WTC11 (cell line): ENCODE measurements at regions not wholly inside any gene's neighbourhood (a gene's known extent, or its start where the extent isn't known, plus 50 kb on each side); places are given as distances from the start of the nearest gene placed in this dataset.

Experiments
- ATAC-seq: fragments of 200-7000 bp; cut with Tn5 transposase; 2 replicates; pipeline ENCODE4 v1.10.0; 2021; ENCODE audit warnings: mild to moderate bottlenecking, moderate library complexity
- CTCF ChIA-PET: fragments of 300-600 bp; sonication (Branson Sonifier 250); formaldehyde crosslinking; loops from one replicate; lab custom pipeline; 2021; ENCODE audit warnings: antibody characterized with exemption; lab: Charles Lee
- POLR2A ChIA-PET: fragments of 350-600 bp; sonication (Branson Sonifier 250); formaldehyde crosslinking; loops from one replicate; lab custom pipeline; 2021; ENCODE audit warnings: antibody characterized with exemption; lab: Charles Lee
- DNase-seq: peaks from one replicate; pipeline ENCODE4 v3.0.0; 2021; ENCODE audit warnings: low spot score
- H3K27ac Mint-ChIP-seq: 2 replicates; pipeline ENCODE4 v1.8.0; 2021; ENCODE audit warnings: mixed read lengths
- H3K27me3 Mint-ChIP-seq: 2 replicates; pipeline ENCODE4 v1.8.0; 2021; ENCODE audit warnings: low read depth, mild to moderate bottlenecking, moderate library complexity, mixed read lengths
- H3K36me3 Mint-ChIP-seq: 2 replicates; pipeline ENCODE4 v1.8.0; 2021; ENCODE audit warnings: mixed read lengths
- H3K4me1 Mint-ChIP-seq: 2 replicates; pipeline ENCODE4 v1.8.0; 2022; ENCODE audit warnings: mixed read lengths
- H3K4me3 Mint-ChIP-seq: 2 replicates; pipeline ENCODE4 v1.8.0; 2021; ENCODE audit warnings: mild to moderate bottlenecking, moderate library complexity, mixed read lengths
- H3K9me3 Mint-ChIP-seq: 2 replicates; pipeline ENCODE4 v1.8.0; 2021; ENCODE audit warnings: mixed read lengths
- ATF1 ChIP-seq: sonication (generic); formaldehyde crosslinking; IDR thresholded peaks from 2 replicates; pipeline ENCODE4 v1.8.1; 2023; ENCODE audit warnings: mild to moderate bottlenecking, moderate library complexity, missing genetic modification reagents
- CREB1 ChIP-seq: sonication (generic); formaldehyde crosslinking; IDR thresholded peaks from 2 replicates; pipeline ENCODE4 v1.8.0; 2023; ENCODE audit warnings: mild to moderate bottlenecking, missing genetic modification reagents
- CREM ChIP-seq: sonication (generic); formaldehyde crosslinking; IDR thresholded peaks from 2 replicates; pipeline ENCODE4 v1.8.1; 2022; ENCODE audit warnings: mild to moderate bottlenecking, missing genetic modification reagents, moderate library complexity
- ESRRA ChIP-seq: sonication (generic); formaldehyde crosslinking; IDR thresholded peaks from 2 replicates; pipeline ENCODE4 v1.8.1; 2022; ENCODE audit warnings: mild to moderate bottlenecking, missing genetic modification reagents, borderline replicate concordance
- ETV6 ChIP-seq: sonication (generic); formaldehyde crosslinking; IDR thresholded peaks from 2 replicates; pipeline ENCODE4 v1.8.1; 2022; ENCODE audit warnings: mild to moderate bottlenecking, missing genetic modification reagents
- FOXP1 ChIP-seq: sonication (generic); formaldehyde crosslinking; IDR thresholded peaks from 2 replicates; pipeline ENCODE4 v1.8.0; 2022; ENCODE audit warnings: missing genetic modification reagents, mild to moderate bottlenecking, moderate library complexity, borderline replicate concordance
- GRHL2 ChIP-seq: fragments of 250-450 bp; sonication (Bioruptor Pico); IDR thresholded peaks from 2 replicates; pipeline ENCODE4 v1.8.0; 2022; ENCODE audit warnings: mild to moderate bottlenecking, moderate library complexity; ENCODE audit not compliant: insufficient replicate concordance, severe bottlenecking
- IRF2 ChIP-seq: sonication (generic); formaldehyde crosslinking; IDR thresholded peaks from 2 replicates; pipeline ENCODE4 v1.8.0; 2022; ENCODE audit warnings: low read depth, missing genetic modification reagents, borderline replicate concordance
- KAT7 ChIP-seq: sonication (generic); formaldehyde crosslinking; IDR thresholded peaks from 2 replicates; pipeline ENCODE4 v1.8.1; 2023; ENCODE audit warnings: missing genetic modification reagents, mild to moderate bottlenecking, borderline replicate concordance
- NFATC4 ChIP-seq: fragments of 250-450 bp; sonication (Bioruptor Pico); IDR thresholded peaks from 2 replicates; pipeline ENCODE4 v1.9.0; 2021; ENCODE audit warnings: mild to moderate bottlenecking
- NR1H2 ChIP-seq: sonication (generic); formaldehyde crosslinking; IDR thresholded peaks from 2 replicates; pipeline ENCODE4 v1.9.0; 2021; ENCODE audit warnings: mild to moderate bottlenecking, moderate library complexity, missing genetic modification reagents
- NR3C1 ChIP-seq: sonication (generic); formaldehyde crosslinking; conservative IDR thresholded peaks from 2 replicates; pipeline ENCODE4 v1.8.1; 2023; ENCODE audit warnings: low read depth, mild to moderate bottlenecking, missing genetic modification reagents
- RORB ChIP-seq: fragments of 250-450 bp; sonication (Bioruptor Pico); IDR thresholded peaks from 2 replicates; pipeline ENCODE4 v1.9.0; 2021; ENCODE audit warnings: mild to moderate bottlenecking
- SOX15 ChIP-seq: fragments of 250-450 bp; sonication (Bioruptor Pico); IDR thresholded peaks from 2 replicates; pipeline ENCODE4 v1.9.0; 2021; ENCODE audit warnings: mild to moderate bottlenecking
- TEAD1 ChIP-seq: sonication (generic); formaldehyde crosslinking; IDR thresholded peaks from 2 replicates; pipeline ENCODE4 v1.8.0; 2022; ENCODE audit warnings: mild to moderate bottlenecking, missing genetic modification reagents
- TP53 ChIP-seq: sonication (generic); formaldehyde crosslinking; IDR thresholded peaks from 2 replicates; pipeline ENCODE4 v1.8.1; 2023; ENCODE audit warnings: mild to moderate bottlenecking, missing genetic modification reagents
- ZBTB21 ChIP-seq: sonication (generic); formaldehyde crosslinking; IDR thresholded peaks from 2 replicates; pipeline ENCODE4 v1.8.1; 2023; ENCODE audit warnings: mild to moderate bottlenecking, missing genetic modification reagents, borderline replicate concordance
- ZNF416 ChIP-seq: fragments of 250-450 bp; sonication (Bioruptor Pico); IDR thresholded peaks from 2 replicates; pipeline ENCODE4 v1.9.0; 2021; ENCODE audit warnings: mild to moderate bottlenecking, inconsistent platforms
- ZNF423 ChIP-seq: fragments of 250-450 bp; sonication (Bioruptor Pico); IDR thresholded peaks from 2 replicates; pipeline ENCODE4 v2.1.2; 2022; ENCODE audit warnings: mild to moderate bottlenecking, moderate library complexity
- TF ChIP-seq, protein P1 (sequence below): fragments of 250-450 bp; sonication (Bioruptor Pico); IDR thresholded peaks from 2 replicates; pipeline ENCODE4 v1.9.0; 2021; ENCODE audit warnings: mild to moderate bottlenecking, borderline replicate concordance
- TF ChIP-seq, protein P2 (sequence below): sonication (generic); formaldehyde crosslinking; IDR thresholded peaks from 2 replicates; pipeline ENCODE4 v1.8.0; 2023; ENCODE audit warnings: missing genetic modification reagents, mild to moderate bottlenecking, borderline replicate concordance
- TF ChIP-seq, protein P3 (sequence below): fragments of 200-600 bp; IDR thresholded peaks from 2 replicates; pipeline ENCODE4 v1.8.0; 2022; ENCODE audit warnings: antibody characterized with exemption
- TF ChIP-seq, protein P4 (sequence below): fragments of 250-450 bp; sonication (Bioruptor Pico); IDR thresholded peaks from 2 replicates; pipeline ENCODE4 v1.9.0; 2021; ENCODE audit warnings: moderate library complexity, mild to moderate bottlenecking, inconsistent platforms, borderline replicate concordance

DNA sequence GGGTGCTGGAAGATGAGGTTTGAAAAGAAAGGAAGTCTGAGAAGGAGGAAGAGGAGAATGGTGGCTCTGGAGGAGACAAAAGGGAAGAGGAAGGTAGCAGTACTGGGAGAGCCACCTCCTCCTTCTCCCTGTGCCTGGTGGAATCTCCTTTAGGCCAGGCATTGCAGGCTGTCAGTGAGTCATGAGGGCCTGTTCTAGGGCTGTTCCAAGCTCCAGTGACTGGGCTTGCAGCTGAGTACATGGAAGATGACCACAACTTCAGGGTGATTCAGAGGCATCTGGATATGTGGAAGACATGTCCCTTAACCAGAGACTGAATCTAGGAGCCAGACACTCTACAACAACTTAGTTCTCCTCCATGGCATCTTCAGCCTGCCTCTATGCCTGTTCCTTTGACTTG lies 107.8 kb downstream of the EFNB1 start:
- DNase-seq (no peak), ATAC-seq (no peak)
- Mint-ChIP-seq H3K27me3 (peaks cover 5% of the 10 kb centered on the region; the same call in 1 of the 2 replicates), H3K4me1 (peaks cover 8% of the 10 kb centered on the region), H3K27ac (no peak overlapping the region), H3K4me3 (no peak overlapping the region), H3K9me3 (no peaks in the 10 kb centered on the region), H3K36me3 (no peaks in the 10 kb centered on the region)
- ChIA-PET CTCF (interaction anchor here (1.4 kb wide), 1 partner anchor 451 kb away, joined by 3 read pairs; no protein-coding TSS in a partner anchor), POLR2A (no interaction called here)
- TF ChIP-seq, protein P1, sequence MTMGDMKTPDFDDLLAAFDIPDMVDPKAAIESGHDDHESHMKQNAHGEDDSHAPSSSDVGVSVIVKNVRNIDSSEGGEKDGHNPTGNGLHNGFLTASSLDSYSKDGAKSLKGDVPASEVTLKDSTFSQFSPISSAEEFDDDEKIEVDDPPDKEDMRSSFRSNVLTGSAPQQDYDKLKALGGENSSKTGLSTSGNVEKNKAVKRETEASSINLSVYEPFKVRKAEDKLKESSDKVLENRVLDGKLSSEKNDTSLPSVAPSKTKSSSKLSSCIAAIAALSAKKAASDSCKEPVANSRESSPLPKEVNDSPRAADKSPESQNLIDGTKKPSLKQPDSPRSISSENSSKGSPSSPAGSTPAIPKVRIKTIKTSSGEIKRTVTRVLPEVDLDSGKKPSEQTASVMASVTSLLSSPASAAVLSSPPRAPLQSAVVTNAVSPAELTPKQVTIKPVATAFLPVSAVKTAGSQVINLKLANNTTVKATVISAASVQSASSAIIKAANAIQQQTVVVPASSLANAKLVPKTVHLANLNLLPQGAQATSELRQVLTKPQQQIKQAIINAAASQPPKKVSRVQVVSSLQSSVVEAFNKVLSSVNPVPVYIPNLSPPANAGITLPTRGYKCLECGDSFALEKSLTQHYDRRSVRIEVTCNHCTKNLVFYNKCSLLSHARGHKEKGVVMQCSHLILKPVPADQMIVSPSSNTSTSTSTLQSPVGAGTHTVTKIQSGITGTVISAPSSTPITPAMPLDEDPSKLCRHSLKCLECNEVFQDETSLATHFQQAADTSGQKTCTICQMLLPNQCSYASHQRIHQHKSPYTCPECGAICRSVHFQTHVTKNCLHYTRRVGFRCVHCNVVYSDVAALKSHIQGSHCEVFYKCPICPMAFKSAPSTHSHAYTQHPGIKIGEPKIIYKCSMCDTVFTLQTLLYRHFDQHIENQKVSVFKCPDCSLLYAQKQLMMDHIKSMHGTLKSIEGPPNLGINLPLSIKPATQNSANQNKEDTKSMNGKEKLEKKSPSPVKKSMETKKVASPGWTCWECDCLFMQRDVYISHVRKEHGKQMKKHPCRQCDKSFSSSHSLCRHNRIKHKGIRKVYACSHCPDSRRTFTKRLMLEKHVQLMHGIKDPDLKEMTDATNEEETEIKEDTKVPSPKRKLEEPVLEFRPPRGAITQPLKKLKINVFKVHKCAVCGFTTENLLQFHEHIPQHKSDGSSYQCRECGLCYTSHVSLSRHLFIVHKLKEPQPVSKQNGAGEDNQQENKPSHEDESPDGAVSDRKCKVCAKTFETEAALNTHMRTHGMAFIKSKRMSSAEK (CRISPR knock-in tag), result no peak
- TF ChIP-seq CREB1 (CRISPR knock-in tag) (no peak), ZNF423 (CRISPR knock-in tag) (no peak), TP53 (CRISPR knock-in tag) (no peak), GRHL2 (CRISPR knock-in tag) (no peak), IRF2 (CRISPR knock-in tag) (no peak), ZBTB21 (CRISPR knock-in tag) (no peak)

DNA sequence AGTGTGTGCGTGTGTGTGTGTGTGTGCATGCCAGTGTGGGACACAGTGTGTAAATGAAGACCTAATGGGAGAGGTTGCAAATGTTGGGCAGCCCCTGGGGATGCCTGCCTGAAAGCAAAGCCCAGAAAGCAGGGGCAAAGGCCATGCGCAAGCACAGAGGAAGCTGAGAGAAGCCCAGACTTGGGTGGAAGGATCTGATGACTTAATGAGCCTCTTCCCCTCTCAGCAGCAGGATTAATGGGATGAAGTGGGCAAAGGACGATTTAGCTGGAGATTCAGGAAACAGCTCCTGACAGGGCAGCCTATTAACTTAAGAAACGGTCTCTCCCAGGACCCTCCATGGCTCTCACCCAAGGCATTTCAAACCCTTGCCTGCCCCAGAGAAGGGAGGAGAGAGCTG lies 107.3 kb downstream of the EFNB1 start:
- no peak for ATAC-seq
- POLR2A ChIA-PET, result no interaction called here
- Mint-ChIP-seq H3K4me3 (no peak overlapping the region), H3K9me3 (no peaks in the 10 kb centered on the region), H3K27me3 (peaks cover 4% of the 10 kb centered on the region; the same call in 1 of the 2 replicates), H3K36me3 (no peaks in the 10 kb centered on the region), H3K4me1 (peaks cover 8% of the 10 kb centered on the region), H3K27ac (no peak overlapping the region)
- TF ChIP-seq ATF1 (CRISPR knock-in tag) (no peak), NR3C1 (CRISPR knock-in tag) (no peak), SOX15 (CRISPR knock-in tag) (no peak), TP53 (CRISPR knock-in tag) (no peak), ESRRA (CRISPR knock-in tag) (no peak), RORB (no peak), KAT7 (CRISPR knock-in tag) (no peak), NR1H2 (no peak), NFATC4 (CRISPR knock-in tag) (no peak)
- DNase-seq, result no peak
- CTCF ChIA-PET, result interaction anchor here (1.4 kb wide), 1 partner anchor 452 kb away, joined by 3 read pairs; no protein-coding TSS in a partner anchor

DNA sequence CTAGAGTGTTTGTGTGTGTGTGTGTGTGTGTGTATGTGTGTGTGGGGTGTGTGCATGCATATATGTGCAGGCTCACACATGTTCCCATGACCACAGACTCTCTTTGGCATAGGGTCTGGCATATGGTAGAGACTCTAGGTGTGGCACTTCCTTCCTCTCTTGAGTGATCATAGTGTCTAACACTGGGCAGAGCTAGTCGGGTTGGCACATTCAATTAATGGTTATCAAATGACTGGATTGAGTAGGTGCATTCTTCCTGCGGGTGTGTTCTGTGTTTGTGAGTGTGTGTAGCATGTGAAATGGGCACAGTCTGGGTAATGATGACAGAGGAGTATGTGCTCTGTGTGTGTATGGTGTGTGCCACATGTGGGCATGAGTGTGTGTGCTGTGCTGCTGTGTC lies 106.5 kb downstream of the EFNB1 start:
- ChIA-PET CTCF (interaction anchor here (1.4 kb wide), 1 partner anchor 453 kb away, joined by 3 read pairs; no protein-coding TSS in a partner anchor), POLR2A (no interaction called here)
- no peak for ATAC-seq
- Mint-ChIP-seq H3K36me3 (no peaks in the 10 kb centered on the region), H3K27me3 (peaks cover 2% of the 10 kb centered on the region; the same call in 1 of the 2 replicates), H3K9me3 (no peaks in the 10 kb centered on the region), H3K27ac (no peak overlapping the region), H3K4me1 (peaks cover 8% of the 10 kb centered on the region), H3K4me3 (no peak overlapping the region)
- no peak for DNase-seq
- TF ChIP-seq GRHL2 (CRISPR knock-in tag), result no peak
- TF ChIP-seq TEAD1 (CRISPR knock-in tag), result no peak
- TF ChIP-seq ETV6, result no peak
- TF ChIP-seq, protein P2, sequence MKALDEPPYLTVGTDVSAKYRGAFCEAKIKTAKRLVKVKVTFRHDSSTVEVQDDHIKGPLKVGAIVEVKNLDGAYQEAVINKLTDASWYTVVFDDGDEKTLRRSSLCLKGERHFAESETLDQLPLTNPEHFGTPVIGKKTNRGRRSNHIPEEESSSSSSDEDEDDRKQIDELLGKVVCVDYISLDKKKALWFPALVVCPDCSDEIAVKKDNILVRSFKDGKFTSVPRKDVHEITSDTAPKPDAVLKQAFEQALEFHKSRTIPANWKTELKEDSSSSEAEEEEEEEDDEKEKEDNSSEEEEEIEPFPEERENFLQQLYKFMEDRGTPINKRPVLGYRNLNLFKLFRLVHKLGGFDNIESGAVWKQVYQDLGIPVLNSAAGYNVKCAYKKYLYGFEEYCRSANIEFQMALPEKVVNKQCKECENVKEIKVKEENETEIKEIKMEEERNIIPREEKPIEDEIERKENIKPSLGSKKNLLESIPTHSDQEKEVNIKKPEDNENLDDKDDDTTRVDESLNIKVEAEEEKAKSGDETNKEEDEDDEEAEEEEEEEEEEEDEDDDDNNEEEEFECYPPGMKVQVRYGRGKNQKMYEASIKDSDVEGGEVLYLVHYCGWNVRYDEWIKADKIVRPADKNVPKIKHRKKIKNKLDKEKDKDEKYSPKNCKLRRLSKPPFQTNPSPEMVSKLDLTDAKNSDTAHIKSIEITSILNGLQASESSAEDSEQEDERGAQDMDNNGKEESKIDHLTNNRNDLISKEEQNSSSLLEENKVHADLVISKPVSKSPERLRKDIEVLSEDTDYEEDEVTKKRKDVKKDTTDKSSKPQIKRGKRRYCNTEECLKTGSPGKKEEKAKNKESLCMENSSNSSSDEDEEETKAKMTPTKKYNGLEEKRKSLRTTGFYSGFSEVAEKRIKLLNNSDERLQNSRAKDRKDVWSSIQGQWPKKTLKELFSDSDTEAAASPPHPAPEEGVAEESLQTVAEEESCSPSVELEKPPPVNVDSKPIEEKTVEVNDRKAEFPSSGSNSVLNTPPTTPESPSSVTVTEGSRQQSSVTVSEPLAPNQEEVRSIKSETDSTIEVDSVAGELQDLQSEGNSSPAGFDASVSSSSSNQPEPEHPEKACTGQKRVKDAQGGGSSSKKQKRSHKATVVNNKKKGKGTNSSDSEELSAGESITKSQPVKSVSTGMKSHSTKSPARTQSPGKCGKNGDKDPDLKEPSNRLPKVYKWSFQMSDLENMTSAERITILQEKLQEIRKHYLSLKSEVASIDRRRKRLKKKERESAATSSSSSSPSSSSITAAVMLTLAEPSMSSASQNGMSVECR, result no peak
- no peak for TF ChIP-seq FOXP1 (CRISPR knock-in tag)
- TF ChIP-seq, protein P3, sequence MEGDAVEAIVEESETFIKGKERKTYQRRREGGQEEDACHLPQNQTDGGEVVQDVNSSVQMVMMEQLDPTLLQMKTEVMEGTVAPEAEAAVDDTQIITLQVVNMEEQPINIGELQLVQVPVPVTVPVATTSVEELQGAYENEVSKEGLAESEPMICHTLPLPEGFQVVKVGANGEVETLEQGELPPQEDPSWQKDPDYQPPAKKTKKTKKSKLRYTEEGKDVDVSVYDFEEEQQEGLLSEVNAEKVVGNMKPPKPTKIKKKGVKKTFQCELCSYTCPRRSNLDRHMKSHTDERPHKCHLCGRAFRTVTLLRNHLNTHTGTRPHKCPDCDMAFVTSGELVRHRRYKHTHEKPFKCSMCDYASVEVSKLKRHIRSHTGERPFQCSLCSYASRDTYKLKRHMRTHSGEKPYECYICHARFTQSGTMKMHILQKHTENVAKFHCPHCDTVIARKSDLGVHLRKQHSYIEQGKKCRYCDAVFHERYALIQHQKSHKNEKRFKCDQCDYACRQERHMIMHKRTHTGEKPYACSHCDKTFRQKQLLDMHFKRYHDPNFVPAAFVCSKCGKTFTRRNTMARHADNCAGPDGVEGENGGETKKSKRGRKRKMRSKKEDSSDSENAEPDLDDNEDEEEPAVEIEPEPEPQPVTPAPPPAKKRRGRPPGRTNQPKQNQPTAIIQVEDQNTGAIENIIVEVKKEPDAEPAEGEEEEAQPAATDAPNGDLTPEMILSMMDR, result no peak
- TF ChIP-seq, protein P4, sequence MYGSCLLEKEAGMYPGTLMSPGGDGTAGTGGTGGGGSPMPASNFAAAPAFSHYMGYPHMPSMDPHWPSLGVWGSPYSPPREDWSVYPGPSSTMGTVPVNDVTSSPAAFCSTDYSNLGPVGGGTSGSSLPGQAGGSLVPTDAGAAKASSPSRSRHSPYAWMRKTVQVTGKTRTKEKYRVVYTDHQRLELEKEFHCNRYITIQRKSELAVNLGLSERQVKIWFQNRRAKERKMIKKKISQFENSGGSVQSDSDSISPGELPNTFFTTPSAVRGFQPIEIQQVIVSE, result no peak
- no peak for TF ChIP-seq ZNF416 (CRISPR knock-in tag)
- no peak for TF ChIP-seq ATF1 (CRISPR knock-in tag)
- TF ChIP-seq CREM (CRISPR knock-in tag), result no peak
- TF ChIP-seq IRF2 (CRISPR knock-in tag), result no peak
